Nephron progenitor cell (in vitro differentiated cells): ENCODE measurements at regions not wholly inside any gene's neighbourhood (a gene's known extent, or its start where the extent isn't known, plus 50 kb on each side); places are given as distances from the start of the nearest gene placed in this dataset.
"Not testable (repeated sequence)": the region's sequence is repeated elsewhere in the genome, so short reads cannot be mapped to it uniquely, and the experiment has no call there.

Experiments used
- DNase-seq: peaks from one replicate; pipeline ENCODE4 v3.0.0; 2021
- H3K27ac Mint-ChIP-seq: 2 replicates; pipeline ENCODE4 v1.8.0; 2021; ENCODE audit warnings: mild to moderate bottlenecking, moderate library complexity, mixed read lengths
- H3K27me3 Mint-ChIP-seq: 2 replicates; pipeline ENCODE4 v1.8.0; 2021; ENCODE audit warnings: mild to moderate bottlenecking, low read depth, mixed read lengths; ENCODE audit not compliant: poor library complexity
- H3K36me3 Mint-ChIP-seq: 2 replicates; pipeline ENCODE4 v1.8.0; 2021; ENCODE audit warnings: low read depth, mixed read lengths
- H3K4me1 Mint-ChIP-seq: 2 replicates; pipeline ENCODE4 v1.8.0; 2021; ENCODE audit warnings: mixed read lengths
- H3K4me3 Mint-ChIP-seq: 2 replicates; pipeline ENCODE4 v1.8.0; 2021; ENCODE audit warnings: mild to moderate bottlenecking, moderate library complexity, mixed read lengths
- H3K9me3 Mint-ChIP-seq: 2 replicates; pipeline ENCODE4 v1.8.0; 2021; ENCODE audit warnings: mild to moderate bottlenecking, moderate library complexity, mixed read lengths
- TF ChIP-seq, protein P1 (sequence below): fragments of 200-600 bp; sonication (generic); IDR thresholded peaks from 2 replicates; pipeline ENCODE4 v1.5.0; 2021; ENCODE audit warnings: antibody characterized with exemption

GRCh38 chr1:220426989-220427388 lies 100.9 kb upstream of the MARK1 start:
- H3K27me3 Mint-ChIP-seq: peaks cover 7% of the 10 kb centered on the region
- TF ChIP-seq, protein P1, sequence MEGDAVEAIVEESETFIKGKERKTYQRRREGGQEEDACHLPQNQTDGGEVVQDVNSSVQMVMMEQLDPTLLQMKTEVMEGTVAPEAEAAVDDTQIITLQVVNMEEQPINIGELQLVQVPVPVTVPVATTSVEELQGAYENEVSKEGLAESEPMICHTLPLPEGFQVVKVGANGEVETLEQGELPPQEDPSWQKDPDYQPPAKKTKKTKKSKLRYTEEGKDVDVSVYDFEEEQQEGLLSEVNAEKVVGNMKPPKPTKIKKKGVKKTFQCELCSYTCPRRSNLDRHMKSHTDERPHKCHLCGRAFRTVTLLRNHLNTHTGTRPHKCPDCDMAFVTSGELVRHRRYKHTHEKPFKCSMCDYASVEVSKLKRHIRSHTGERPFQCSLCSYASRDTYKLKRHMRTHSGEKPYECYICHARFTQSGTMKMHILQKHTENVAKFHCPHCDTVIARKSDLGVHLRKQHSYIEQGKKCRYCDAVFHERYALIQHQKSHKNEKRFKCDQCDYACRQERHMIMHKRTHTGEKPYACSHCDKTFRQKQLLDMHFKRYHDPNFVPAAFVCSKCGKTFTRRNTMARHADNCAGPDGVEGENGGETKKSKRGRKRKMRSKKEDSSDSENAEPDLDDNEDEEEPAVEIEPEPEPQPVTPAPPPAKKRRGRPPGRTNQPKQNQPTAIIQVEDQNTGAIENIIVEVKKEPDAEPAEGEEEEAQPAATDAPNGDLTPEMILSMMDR: no peak
- H3K4me3 Mint-ChIP-seq: no peak overlapping the region
- no peak overlapping the region for H3K27ac Mint-ChIP-seq
- no peaks in the 10 kb centered on the region for H3K36me3 Mint-ChIP-seq
- H3K9me3 Mint-ChIP-seq: no peaks in the 10 kb centered on the region
- peaks cover 14% of the 10 kb centered on the region for H3K4me1 Mint-ChIP-seq
- DNase-seq: no peak

DNA sequence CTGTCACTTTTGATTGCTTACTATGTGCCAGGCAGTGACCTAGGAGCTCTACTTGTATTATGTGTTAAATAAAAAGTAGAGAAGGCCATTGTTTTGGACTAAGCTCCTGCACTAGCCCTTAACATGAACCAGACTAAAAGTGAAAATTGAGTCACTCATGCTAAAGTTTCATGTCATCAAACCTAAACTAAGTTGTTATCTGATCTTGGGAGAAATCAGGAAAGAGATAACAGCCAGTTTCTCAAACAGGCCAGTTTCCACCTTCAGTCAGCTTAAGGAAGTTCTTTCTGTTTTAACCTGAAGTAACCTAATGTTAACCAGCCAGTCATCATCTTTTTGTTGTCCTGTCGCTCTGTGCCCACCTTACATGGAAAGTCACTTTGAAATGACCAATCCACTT lies 102.1 kb upstream of the MARK1 start:
- no peaks in the 10 kb centered on the region for H3K36me3 Mint-ChIP-seq
- H3K4me1 Mint-ChIP-seq: peaks cover 17% of the 10 kb centered on the region
- DNase-seq: no peak
- no peaks in the 10 kb centered on the region for H3K9me3 Mint-ChIP-seq
- H3K27ac Mint-ChIP-seq: no peak overlapping the region
- TF ChIP-seq, protein P1: no peak
- peaks cover 7% of the 10 kb centered on the region for H3K27me3 Mint-ChIP-seq
- H3K4me3 Mint-ChIP-seq: no peak overlapping the region

DNA sequence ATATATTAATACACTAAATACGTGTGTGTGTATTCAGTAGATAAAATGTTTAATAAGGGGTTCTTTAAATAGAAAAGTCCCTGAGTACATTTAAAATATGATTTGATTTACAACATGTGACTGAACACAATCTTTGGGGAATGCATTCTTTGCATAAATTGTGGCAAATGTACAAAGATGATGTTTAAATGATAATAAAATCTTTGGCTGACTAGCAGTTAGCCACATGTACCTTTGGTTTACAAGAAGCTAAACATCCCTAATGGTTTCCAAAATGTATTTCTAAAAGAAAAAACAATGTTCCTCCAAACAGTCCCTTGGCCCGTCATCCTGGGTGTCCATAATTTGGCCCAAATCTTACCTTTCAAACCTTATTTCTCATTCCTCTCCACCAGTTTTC lies 106.4 kb upstream of the MARK1 start:
- no peaks in the 10 kb centered on the region for H3K36me3 Mint-ChIP-seq
- H3K9me3 Mint-ChIP-seq: no peaks in the 10 kb centered on the region
- DNase-seq: no peak
- TF ChIP-seq, protein P1: no peak
- no peak overlapping the region for H3K27ac Mint-ChIP-seq
- H3K4me3 Mint-ChIP-seq: no peak overlapping the region
- H3K27me3 Mint-ChIP-seq: peaks cover 4% of the 10 kb centered on the region
- peaks cover 6% of the 10 kb centered on the region for H3K4me1 Mint-ChIP-seq

DNA sequence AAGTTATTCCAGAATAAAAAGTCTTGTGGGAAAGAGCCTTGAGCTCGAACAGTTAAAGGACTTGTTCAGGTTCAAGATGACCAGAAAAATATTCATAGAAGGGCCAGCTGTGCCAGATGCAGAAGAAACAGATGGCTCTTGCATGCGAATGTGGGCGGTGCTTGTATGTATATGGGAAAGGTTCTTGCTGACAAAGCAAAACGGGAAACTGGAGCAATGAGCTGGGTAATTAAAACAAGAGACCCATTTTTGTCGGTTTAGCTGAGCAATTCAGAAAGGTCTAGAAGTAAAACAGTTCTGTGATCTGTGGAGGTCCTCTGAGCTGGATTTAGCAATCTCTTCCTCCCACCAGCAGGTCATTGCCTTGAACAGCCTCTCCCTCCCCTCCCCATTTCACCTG lies 107.2 kb upstream of the MARK1 start:
- Mint-ChIP-seq H3K4me3 (no peak overlapping the region), H3K4me1 (peaks cover 6% of the 10 kb centered on the region), H3K36me3 (no peaks in the 10 kb centered on the region), H3K27me3 (peaks cover 4% of the 10 kb centered on the region), H3K27ac (no peak overlapping the region), H3K9me3 (no peaks in the 10 kb centered on the region)
- TF ChIP-seq, protein P1: no peak
- no peak for DNase-seq

GRCh38 chr1:220412382-220412781 lies 115.6 kb upstream of the MARK1 start:
- H3K4me1 Mint-ChIP-seq: peaks cover 15% of the 10 kb centered on the region
- H3K4me3 Mint-ChIP-seq, H3K27me3 Mint-ChIP-seq, DNase-seq, H3K36me3 Mint-ChIP-seq, H3K27ac Mint-ChIP-seq, H3K9me3 Mint-ChIP-seq: not testable (repeated sequence)

DNA sequence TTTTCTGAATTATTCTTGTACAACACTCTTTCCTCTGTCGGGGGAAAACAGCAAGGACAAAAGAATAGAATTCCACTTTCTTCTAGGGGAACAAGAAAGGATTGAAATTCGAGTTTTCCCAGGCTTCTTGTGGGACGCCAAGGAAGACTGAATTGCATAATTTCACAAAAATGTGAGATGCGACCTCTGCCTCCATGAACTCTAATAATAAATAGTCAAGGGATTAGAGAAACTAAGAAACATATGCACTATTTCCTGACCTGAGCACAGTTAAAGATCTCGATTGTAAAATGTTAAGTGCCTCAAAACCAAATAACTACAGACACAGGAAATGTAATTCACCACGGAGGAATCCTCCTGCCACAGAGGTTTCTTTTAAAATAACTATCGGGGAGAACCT lies 117.3 kb upstream of the MARK1 start:
- DNase-seq: no peak
- Mint-ChIP-seq H3K4me3 (no peak overlapping the region), H3K9me3 (peaks cover 5% of the 10 kb centered on the region), H3K27me3 (no peaks in the 10 kb centered on the region), H3K4me1 (peaks cover 15% of the 10 kb centered on the region), H3K36me3 (no peaks in the 10 kb centered on the region), H3K27ac (no peak overlapping the region)
- TF ChIP-seq, protein P1: no peak
